GM19455 (cell line): ENCODE measurements at regions not wholly inside any gene's neighbourhood (a gene's known extent, or its start where the extent isn't known, plus 50 kb on each side); places are given as distances from the start of the nearest gene placed in this dataset.
A peak's percentile ranks its signal among the peaks of the same experiment; 100 is the strongest.
"Not testable (repeated sequence)": the region's sequence is repeated elsewhere in the genome, so short reads cannot be mapped to it uniquely, and the experiment has no call there.

Source experiments
- ATAC-seq: cut with Tn5 transposase; IDR thresholded peaks from one replicate; pipeline ENCODE4 v1.9.1; 2021; ENCODE audit not compliant: unreplicated experiment

GRCh38 chr6:125354649-125355048, 52.9 kb upstream of the HDDC2 start:
- no peak for ATAC-seq

DNA sequence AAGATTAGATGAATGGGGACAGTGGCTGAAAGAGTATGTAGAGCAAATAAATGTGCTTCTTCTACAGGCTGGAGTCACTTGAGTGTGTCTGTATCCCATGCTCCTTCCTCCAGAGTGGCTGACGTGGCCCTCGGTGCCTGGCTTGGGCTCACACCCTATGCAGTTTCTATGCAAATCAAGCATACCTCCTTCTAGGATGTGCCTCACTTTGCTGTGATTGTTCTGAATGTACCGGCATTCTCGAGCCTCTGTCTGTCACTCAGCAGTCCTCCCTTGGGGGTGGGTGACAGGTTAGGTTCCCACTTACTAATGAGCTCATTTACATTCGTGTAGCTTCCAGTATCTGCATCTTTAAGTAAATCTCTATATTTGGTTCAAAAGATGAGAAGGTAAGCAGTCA, 55.1 kb upstream of the HDDC2 start:
- no peak for ATAC-seq

DNA sequence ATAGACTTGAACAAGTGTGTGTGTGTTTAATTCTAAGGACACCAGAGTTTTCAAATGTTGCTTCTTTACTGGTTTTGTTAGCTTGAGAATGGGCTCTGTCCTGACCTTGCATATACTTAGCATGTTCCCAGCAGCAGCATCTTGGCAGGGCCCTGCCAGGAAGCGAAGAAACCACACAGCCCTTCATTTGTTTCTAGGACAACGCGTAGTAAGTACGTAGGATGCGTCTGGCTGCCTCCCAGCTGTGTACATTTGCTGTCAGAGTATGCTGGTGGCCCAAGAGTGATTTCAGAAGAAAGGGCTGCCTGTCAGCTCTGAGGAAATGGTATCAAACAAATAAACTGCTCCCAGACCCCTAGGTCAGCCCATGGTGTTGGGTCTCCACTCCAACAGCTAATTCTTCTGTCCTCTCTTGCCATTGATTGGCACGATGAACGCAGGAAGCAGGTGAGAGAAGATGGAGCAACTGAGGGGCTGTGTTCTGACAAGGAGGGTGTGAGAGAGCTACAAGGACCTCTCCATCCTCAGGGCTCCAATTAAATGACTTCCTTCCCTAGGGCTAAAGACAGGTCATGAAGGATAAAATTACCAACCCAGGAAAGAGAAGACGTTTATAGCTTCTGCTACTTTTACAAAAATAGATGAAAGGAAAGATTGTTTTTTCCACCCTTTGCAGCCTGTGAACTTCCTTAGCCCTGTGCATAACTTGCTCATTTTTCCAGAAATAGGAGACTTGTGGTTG, 55.9 kb upstream of the HDDC2 start:
- ATAC-seq = peak; percentile 61

GRCh38 chr6:125358898-125359297, 57.1 kb upstream of the HDDC2 start:
- ATAC-seq = no peak

- no peak for ATAC-seq
These were observed 60.1 kb upstream of the HDDC2 start for GRCh38 chr6:125361868-125362267.

DNA sequence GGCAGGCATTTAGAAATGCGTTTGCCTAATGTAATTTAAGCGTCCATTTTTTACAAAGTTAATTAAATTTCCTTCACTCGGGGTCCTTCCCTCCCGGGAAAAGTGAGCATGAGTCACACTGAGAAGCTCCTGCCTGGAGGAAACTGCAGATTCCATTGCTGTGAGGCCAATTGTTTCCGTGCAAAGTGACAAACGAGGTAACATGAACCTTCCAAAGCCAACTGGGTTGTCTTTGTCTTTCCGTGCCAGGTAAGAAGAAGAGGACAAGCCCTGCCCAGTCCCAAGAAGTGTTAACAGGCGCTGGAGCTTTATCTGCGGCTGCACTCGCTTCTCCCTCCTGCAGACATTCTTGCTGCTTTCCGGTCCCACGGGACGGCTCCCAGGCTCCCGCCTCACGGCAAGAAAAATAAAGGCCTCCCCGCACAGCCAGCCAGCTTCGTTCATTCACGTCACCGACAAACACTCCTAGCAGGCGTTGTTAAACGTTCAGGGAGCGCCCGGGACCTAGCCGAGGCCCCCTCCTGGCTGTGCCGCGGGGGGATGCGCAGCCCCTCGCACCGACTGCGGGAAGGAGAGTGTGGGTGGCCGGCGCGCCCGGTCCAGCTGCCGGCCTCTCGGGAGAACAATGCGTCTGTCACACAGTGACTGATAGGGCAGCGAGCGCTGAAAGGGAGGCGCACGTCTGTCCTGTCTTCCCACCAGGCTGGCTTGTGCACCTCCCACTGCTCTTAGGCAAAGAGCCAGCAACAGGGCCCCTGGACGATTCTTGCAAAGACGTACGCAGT, 61.5 kb upstream of the HDDC2 start:
- ATAC-seq = no peak

- ATAC-seq = no peak
These were observed 62.0 kb upstream of the HDDC2 start for GRCh38 chr6:125363824-125364165.

DNA sequence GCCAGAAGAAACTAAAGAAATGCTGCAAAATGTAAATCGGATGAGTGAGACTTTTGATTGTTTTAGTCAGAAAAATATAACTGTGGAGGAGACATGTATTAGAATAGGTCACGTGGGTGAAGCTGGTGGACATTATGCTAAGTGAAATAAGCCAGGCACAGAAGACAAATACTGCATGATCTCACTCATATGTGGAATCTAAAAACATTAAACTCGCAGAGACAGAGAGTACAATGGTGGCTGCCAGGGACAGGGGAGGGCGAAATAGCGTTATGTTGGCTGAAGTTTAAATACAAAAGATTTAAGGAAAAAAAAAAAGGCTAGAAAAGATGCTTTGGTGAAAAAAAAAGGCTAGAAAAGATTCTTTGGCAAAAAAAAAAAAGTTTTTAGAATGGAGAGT, 63.5 kb upstream of the HDDC2 start:
- ATAC-seq = no peak

DNA sequence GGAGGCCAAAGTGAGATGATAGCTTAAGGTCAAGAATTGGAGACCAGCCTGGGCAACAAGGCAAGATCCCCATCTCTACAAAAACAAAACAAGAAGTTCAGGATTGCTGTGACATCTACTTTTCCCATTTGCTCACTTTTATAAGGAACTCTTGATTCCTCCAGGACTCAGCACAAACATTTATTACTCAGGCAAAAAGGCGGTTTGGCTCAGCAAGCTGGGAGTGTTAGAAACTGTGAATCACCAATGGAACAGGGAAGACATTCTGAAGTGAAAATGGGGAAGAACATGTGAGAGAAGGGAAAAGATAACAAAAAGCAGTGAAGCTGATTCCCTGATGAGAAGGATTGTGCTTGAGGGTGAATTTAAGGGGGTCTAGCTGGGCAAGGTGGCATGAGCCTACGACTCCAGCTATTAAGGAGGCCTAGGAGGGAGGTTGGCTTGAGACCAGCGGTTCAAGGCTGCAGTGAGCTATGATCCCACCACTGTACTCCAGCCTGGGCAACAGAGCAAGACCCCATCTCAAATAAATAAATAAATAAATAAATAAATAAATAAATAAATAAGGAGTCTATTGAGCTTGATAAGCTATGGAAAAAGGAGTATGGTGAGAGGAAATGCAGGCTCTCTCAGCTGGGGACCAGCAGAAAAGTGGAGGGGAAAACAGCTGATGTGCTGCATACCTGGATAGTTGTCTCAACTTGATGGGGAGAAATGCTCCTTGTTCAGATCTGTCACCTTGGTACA, 65.4 kb upstream of the HDDC2 start:
- ATAC-seq = no peak

GRCh38 chr6:125370343-125370742, 68.6 kb upstream of the HDDC2 start:
- no peak for ATAC-seq

DNA sequence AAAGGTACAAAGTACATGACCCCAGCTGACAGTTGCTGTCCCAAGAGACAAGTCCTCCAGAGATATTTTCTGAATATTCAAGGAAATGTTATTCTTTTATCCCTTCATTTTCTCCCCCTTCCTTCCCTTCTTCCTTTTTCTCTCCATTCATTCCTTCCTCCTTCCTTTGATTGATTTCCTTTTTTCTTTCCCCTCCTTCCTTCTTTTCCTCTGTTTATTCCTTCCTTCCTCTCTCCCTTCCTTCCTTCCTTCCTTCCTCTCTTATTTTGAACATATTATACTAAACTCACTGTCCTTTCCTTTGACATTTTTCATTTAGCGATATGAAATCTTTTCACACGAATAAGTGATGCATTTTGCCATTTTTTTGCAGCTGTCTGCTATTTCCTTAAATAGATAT, 73.2 kb upstream of the HDDC2 start:
- ATAC-seq = no peak

DNA sequence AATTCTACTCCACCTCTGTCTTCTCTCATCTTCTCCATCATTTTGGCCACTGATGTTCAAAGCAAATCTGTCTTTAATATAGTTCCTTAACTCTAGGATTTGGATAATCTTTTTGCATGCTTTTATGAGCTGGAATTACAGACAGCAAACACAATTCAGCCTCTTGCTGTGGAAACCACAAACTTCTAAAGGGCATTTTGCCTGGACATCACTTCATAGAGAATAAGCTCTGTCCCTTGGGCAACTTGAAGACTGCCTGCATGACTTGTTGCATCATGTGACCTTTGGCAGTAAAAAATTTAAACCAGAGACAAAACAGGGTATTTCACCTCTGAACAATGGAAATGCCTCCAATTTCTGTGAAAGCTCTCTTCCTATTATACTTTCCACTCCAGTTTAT, 74.1 kb upstream of the HDDC2 start:
- ATAC-seq = no peak

DNA sequence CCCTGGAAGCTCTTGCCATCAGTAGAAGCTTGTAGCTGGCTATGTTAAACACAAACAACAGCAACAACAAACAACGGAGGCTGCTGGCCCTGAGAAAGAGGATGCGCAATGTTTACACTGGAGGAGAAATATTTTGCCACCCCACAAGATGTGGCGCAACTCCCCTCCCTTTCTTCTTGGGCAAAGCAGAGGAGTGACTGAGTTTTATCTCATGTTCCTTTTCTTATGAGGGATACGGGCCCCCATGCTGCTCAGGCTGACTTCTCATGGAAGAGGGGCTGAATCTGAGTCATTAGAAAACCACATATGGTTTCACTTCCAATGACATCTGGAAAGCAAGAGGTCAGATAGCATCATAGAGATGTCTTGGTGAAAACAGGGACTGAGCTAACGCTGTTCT, 75.9 kb upstream of the HDDC2 start:
- no peak for ATAC-seq

GRCh38 chr6:125379174-125379573, 77.4 kb upstream of the HDDC2 start:
- no peak for ATAC-seq

DNA sequence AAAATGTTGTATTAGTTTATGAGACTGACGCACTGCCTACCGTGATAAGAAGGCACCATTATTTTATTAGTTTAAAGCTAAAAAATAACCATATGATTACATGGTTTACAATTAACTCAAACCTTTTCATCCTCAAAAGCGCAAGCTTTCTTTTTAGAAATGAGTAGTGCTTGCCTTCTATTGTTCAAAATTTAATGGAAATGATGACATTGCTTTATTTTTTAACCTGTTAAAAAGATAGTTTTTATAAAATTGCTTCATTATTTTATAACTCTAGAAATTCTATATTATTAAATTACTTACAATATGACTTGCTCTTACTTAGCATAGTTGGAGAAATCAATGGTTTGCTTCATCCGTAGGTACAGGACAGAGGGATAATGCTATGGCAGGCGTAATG, 78.7 kb upstream of the HDDC2 start:
- no peak for ATAC-seq

DNA sequence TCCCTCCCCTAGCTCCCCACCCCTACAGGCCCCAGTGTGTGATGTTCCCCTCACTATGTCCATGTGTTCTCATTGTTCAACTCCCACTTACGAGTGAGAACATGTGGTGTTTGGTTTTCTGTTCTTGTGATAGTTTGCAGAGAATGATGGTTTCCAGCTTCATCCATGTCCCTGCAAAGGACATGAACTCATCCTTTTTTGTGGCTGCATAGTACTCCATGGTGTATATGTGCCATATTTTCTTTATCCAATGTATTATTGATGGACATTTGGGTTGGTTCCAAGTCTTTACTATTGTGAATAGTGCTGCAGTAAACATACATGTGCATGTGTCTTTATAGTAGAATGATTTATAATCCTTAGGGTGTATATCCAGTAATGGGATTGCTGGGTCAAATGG, 84.6 kb upstream of the HDDC2 start:
- ATAC-seq = not testable (repeated sequence)

DNA sequence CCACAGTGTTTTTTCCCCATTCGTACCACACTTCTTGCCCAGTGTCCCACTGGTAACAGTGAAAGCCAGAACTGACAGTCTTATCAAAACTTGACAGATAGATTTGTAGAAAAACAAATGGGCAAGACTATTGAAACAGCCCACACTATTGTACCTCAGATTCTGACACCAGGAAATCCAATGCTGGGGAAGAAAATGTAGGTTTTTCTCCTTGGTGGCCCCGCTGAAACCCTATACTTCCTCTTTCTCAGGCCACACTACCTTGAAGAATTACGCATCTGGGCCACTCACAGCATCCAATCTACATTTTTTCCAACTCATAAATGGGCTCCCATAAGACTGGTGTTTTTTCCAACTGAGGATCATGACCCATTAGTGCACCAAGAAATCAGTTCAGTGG, 90.9 kb upstream of the HDDC2 start:
- peak; percentile 63 for ATAC-seq

DNA sequence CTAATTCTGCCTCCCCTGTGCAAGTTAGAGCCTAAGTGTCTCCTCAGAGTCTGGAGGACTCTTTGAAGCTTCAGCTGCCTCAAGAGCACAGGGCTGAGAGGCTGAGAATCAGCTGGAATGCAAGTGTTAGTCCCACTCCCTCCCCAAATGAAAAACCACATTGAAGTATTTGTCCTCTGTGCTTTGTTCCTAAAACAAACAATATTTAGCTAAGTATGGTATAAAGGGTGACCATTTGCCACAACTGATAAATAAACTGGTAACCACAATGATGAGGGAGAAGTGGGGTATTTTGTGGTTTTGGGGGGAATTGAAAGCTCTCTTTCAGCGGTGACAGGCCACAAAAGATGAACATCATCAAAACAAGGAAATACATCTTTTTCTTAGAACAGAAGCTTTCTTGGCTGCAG, 91.7 kb upstream of the HDDC2 start:
- no peak for ATAC-seq

GRCh38 chr6:125406741-125407140, 105.0 kb upstream of the HDDC2 start:
- ATAC-seq = no peak

GRCh38 chr6:125414507-125414906, 112.7 kb upstream of the HDDC2 start:
- ATAC-seq = no peak

GRCh38 chr6:125415913-125416312, 114.1 kb upstream of the HDDC2 start:
- ATAC-seq = no peak

DNA sequence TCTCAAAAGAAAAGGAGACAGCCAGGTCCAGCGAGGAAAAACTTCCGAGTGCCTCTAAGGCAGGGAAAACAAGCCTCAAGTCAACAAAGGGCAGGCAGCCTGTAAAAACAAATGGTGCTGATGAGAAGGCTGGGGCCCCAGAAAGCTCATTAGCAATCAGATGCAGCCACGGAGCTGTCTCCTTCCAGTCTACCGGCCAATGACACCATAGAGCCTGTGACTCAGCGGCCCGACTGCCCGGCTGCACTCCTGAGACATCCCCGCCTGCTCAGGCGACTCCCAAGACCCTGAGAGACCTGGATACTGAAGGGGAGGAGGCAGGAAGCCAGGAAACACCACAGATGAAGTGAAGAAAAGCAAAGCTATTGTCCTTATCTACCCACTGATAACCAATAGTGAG, 120.1 kb upstream of the HDDC2 start:
- no peak for ATAC-seq
